ENCODE measurements at regions not wholly inside any gene's neighbourhood (a gene's known extent, or its start where the extent isn't known, plus 50 kb on each side); places are given as distances from the start of the nearest gene placed in this dataset.

GRCh38 chr16:79508294-79508693, 92.2 kb downstream of the MAF start:
- no peaks in the 10 kb centered on the region for H3K36me3 ChIP-seq (ENCODE audit: control insufficient read depth, insufficient read depth, low read length)

DNA sequence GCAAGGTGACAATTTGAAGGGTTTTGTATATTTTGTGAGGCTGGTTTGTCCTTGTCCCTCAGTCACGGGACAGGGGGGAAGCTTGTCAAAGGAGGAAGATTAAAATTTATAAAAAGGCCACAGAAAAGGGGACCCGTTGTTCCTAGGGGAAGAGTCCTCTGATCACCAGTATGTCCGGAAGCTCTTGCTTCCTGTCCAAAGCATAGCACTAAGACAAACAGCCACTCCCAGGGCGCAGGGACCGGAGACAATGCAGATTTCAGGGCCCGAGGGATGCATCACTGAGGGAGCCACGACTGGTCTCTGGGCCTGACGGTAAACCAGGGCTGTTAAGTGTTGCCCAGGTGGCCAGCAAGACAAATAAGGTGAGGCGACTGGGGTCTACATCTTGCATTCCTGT, 95.2 kb downstream of the MAF start:
- no peaks in the 10 kb centered on the region for H3K36me3 ChIP-seq (ENCODE audit: control insufficient read depth, insufficient read depth, low read length)
- DNase-seq (ENCODE audit: extremely low read depth, insufficient read length) = no peak
- H3K4me3 ChIP-seq (replicated peaks; ENCODE audit: low read depth, low read length) = no peak overlapping the region
- no peaks in the 10 kb centered on the region; the same call in 1 of the 2 replicates for H3K27me3 ChIP-seq (replicated peaks; ENCODE audit: control insufficient read depth, insufficient read depth, low read length)
- no peak for TF ChIP-seq CTCF (IDR thresholded peaks at IDR 0.05; ENCODE audit: insufficient read depth, low read length, poor library complexity, severe bottlenecking)

More at GRCh38 chr16:79508294-79508693, 92.2 kb downstream of the MAF start:
- H3K4me3 ChIP-seq (replicated peaks; ENCODE audit: low read depth, low read length) = no peak overlapping the region
- H3K27me3 ChIP-seq (replicated peaks; ENCODE audit: control insufficient read depth, insufficient read depth, low read length) = no peaks in the 10 kb centered on the region; the same call in none of the 2 replicates
- DNase-seq (ENCODE audit: extremely low read depth, insufficient read length) = no peak
- no peak for TF ChIP-seq CTCF (IDR thresholded peaks at IDR 0.05; ENCODE audit: insufficient read depth, low read length, poor library complexity, severe bottlenecking)

DNA sequence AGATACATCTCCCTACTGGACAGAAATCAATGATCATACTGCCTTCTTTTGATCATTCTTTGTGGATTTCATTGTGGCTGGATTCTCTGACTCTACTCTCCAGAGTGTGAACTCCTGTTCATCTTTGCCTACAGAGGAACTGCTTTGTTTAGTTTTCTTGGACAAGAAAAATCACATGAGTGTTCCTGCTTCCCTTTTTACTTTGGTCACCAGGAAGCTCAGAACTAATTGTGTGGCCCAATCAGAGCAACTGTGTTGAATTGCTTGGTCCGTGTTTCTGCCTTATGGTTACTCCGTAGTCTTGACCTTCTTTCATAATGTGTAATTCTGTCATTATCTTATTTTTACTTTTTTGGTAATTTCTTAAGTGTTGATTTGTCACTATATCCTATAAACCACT, 97.0 kb downstream of the MAF start:
- Histone ChIP-seq H3K4me3 (replicated peaks; ENCODE audit: low read depth, low read length) (no peak overlapping the region), H3K27me3 (replicated peaks; ENCODE audit: control insufficient read depth, insufficient read depth, low read length) (no peaks in the 10 kb centered on the region; the same call in 1 of the 2 replicates), H3K36me3 (ENCODE audit: control insufficient read depth, insufficient read depth, low read length) (no peaks in the 10 kb centered on the region)
- DNase-seq (ENCODE audit: extremely low read depth, insufficient read length) = no peak
- no peak for TF ChIP-seq CTCF (IDR thresholded peaks at IDR 0.05; ENCODE audit: insufficient read depth, low read length, poor library complexity, severe bottlenecking)

- no peaks in the 10 kb centered on the region for H3K27me3 ChIP-seq (replicated peaks; ENCODE audit: control insufficient read depth, insufficient read depth, low read length)
- TF ChIP-seq CTCF (IDR thresholded peaks at IDR 0.05; ENCODE audit: insufficient read depth, low read length, poor library complexity, severe bottlenecking) = no peak
These were observed 99.1 kb downstream of the MAF start for GRCh38 chr16:79501446-79501845.

GRCh38 chr16:79500866-79501265, 99.7 kb downstream of the MAF start:
- Histone ChIP-seq H3K27me3 (replicated peaks; ENCODE audit: control insufficient read depth, insufficient read depth, low read length) (no peaks in the 10 kb centered on the region), H3K36me3 (ENCODE audit: control insufficient read depth, insufficient read depth, low read length) (no peaks in the 10 kb centered on the region), H3K4me3 (replicated peaks; ENCODE audit: low read depth, low read length) (no peak overlapping the region)
- no peak for TF ChIP-seq CTCF (IDR thresholded peaks at IDR 0.05; ENCODE audit: insufficient read depth, low read length, poor library complexity, severe bottlenecking)
- no peak for DNase-seq (ENCODE audit: extremely low read depth, insufficient read length)

More at GRCh38 chr16:79501446-79501845, 99.1 kb downstream of the MAF start:
- no peak for DNase-seq (ENCODE audit: extremely low read depth, insufficient read length)
- Histone ChIP-seq H3K4me3 (replicated peaks; ENCODE audit: low read depth, low read length) (no peak overlapping the region), H3K36me3 (ENCODE audit: control insufficient read depth, insufficient read depth, low read length) (no peaks in the 10 kb centered on the region)

- no peak for DNase-seq (ENCODE audit: extremely low read depth, insufficient read length)
- no peaks in the 10 kb centered on the region for H3K27me3 ChIP-seq (replicated peaks; ENCODE audit: control insufficient read depth, insufficient read depth, low read length)
- H3K4me3 ChIP-seq (replicated peaks; ENCODE audit: low read depth, low read length) = no peak overlapping the region
- no peaks in the 10 kb centered on the region for H3K36me3 ChIP-seq (ENCODE audit: control insufficient read depth, insufficient read depth, low read length)
- TF ChIP-seq CTCF (IDR thresholded peaks at IDR 0.05; ENCODE audit: insufficient read depth, low read length, poor library complexity, severe bottlenecking) = no peak
These were observed 100.3 kb downstream of the MAF start for GRCh38 chr16:79500286-79500685.
